Choroid plexus epithelial cell (primary cell): ENCODE measurements at regions not wholly inside any gene's neighbourhood (a gene's known extent, or its start where the extent isn't known, plus 50 kb on each side); places are given as distances from the start of the nearest gene placed in this dataset.

ENCODE experiments used
- DNase-seq: peaks from one replicate; pipeline ENCODE4 v3.0.0-alpha.2; 2010; ENCODE audit warnings: low read depth
- H3K4me3 ChIP-seq: 2 replicates; pipeline ENCODE4 v1.5.1; 2011; ENCODE audit warnings: low read depth, mild to moderate bottlenecking, control low read depth, low read length, moderate library complexity
- CTCF ChIP-seq: conservative IDR thresholded peaks from 2 replicates; pipeline ENCODE4 v1.5.1; 2011; ENCODE audit warnings: low read depth, mild to moderate bottlenecking, control low read depth, inconsistent platforms, low read length, moderate library complexity

GRCh38 chr17:74017466-74017865 is 186.0 kb upstream of the RPL38 start:
- no peak overlapping the region for H3K4me3 ChIP-seq
- DNase-seq: no peak
- no peak for TF ChIP-seq CTCF

DNA sequence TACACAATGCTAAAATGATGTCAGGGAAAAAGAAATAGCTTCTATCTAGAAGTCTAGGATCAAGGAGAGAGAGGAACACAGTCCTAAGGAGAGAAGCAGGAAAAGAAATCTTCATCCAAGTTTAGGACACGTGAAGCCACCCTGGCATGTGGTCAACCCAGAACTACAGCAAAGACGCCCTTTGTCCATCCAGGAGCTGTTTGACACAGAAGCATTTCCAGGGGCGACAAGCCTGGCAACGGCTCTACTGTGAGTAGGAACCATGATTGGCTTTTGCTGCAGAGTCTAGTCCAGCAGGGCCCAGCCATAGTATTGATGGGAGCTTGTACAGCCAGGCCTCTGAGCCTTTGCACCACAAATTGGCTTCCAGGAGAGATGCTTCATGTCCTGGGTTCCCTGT is 185.4 kb upstream of the RPL38 start:
- TF ChIP-seq CTCF: no peak
- H3K4me3 ChIP-seq: no peak overlapping the region
- no peak for DNase-seq

- DNase-seq: no peak
- no peak for TF ChIP-seq CTCF
Observed at GRCh38 chr17:74019271-74019670, 184.2 kb upstream of the RPL38 start.

DNA sequence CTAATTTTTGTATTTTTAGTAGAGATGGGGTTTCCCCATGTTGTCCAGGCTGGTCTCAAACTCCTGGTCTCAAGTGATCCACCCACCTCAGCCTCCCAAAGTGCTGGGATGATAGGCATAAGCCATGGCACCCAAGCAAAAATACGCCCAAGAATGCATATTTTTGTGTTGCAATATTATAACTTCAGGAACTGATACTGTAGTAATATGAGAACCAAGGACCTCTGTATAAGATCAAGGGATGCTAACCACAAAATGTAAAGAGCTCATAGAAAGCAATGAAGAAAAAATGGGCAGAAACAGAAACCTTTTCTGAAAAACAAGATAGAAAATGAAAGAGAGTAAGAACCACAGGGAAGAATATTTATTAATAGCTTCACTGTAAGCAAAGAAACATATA is 183.6 kb upstream of the RPL38 start:
- DNase-seq: no peak
- H3K4me3 ChIP-seq: no peak overlapping the region
- TF ChIP-seq CTCF: no peak

More at GRCh38 chr17:74019271-74019670, 184.2 kb upstream of the RPL38 start:
- no peak overlapping the region for H3K4me3 ChIP-seq

- H3K4me3 ChIP-seq: no peak overlapping the region
- no peak for DNase-seq
- TF ChIP-seq CTCF: no peak
Observed at GRCh38 chr17:74020522-74020921, 183.0 kb upstream of the RPL38 start.

DNA sequence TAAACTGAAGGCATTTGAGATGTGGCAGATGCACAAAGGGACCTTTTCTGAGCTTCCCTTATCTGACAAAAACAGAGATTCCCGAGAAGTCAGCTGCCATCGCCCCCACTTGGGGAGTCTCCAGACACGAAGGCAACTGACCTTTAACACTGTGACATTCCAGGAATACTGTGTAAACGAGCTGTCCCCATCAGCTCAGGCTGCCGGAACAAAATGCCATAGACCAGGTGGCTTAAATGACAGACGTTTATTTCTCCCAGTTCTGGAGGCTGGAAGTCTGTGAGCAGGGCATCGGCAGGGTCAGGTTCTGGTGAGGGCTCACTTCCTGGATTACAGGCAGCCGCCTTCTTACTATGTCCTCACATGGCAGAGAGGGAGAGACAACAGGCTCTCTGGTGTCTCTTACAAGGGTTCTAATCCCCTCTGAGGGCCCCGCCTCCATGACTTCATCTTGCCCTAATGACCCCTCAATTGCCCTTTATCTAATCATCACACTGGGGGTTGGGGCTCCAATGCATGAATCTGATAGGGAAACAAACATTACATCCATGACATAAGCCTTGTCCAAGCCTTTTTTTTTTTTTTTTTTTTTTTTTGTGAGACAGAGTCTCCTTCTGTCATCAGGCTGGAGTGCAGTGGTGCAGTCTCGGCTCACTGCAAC is 178.5 kb upstream of the RPL38 start:
- TF ChIP-seq CTCF: no peak
- DNase-seq: no peak
- no peak overlapping the region for H3K4me3 ChIP-seq

- DNase-seq: no peak
- H3K4me3 ChIP-seq: no peak overlapping the region
- TF ChIP-seq CTCF: no peak
Observed at GRCh38 chr17:74027444-74027843, 176.0 kb upstream of the RPL38 start.
